H1 (cell line): ENCODE measurements at regions not wholly inside any gene's neighbourhood (a gene's known extent, or its start where the extent isn't known, plus 50 kb on each side); places are given as distances from the start of the nearest gene placed in this dataset.

Experiments used
- CTCF ChIA-PET: fragments of 300-600 bp; sonication (Branson Sonifier 250); formaldehyde crosslinking; loops from one replicate; lab custom pipeline; 2021; ENCODE audit not compliant: partially characterized antibody; lab: Charles Lee
- POLR2A ChIA-PET: fragments of 300-600 bp; sonication (Branson Sonifier 250); formaldehyde crosslinking; loops from one replicate; lab custom pipeline; 2021; ENCODE audit warnings: inconsistent platforms; ENCODE audit not compliant: partially characterized antibody; lab: Charles Lee
- DNase-seq, 2 experiments: peaks; one replicate each; pipeline versions ENCODE4 v3.0.0 to v3.0.0-alpha.2; 2010 to 2022; ENCODE audit warnings: low spot score in 2 of 2, low read depth in 1 of 2, mixed read lengths in 1 of 2
- FAIRE-seq: peaks from 2 replicates; lab custom pipeline; 2011; peaks lifted over from hg19 to GRCh38; lab: Jason Lieb, UNC
- H2AFZ ChIP-seq: 2 replicates; pipeline ENCODE4 v1.8.1; 2012; ENCODE audit warnings: low read length, inconsistent platforms
- H2AK5ac ChIP-seq: 2 replicates; pipeline ENCODE4 v1.6.1; 2013; ENCODE audit warnings: low read depth, low read length
- H2BK120ac ChIP-seq: replicated peaks from 2 replicates; pipeline ENCODE3; 2013; ENCODE audit warnings: low read depth, low read length, inconsistent platforms
- H2BK12ac ChIP-seq: 2 replicates; pipeline ENCODE4 v1.6.1; 2013; ENCODE audit warnings: low read depth, low read length
- H2BK15ac ChIP-seq: 2 replicates; pipeline ENCODE4 v1.6.1; 2013; ENCODE audit warnings: low read length
- H2BK20ac ChIP-seq: 2 replicates; pipeline ENCODE4 v1.6.1; 2013; ENCODE audit warnings: low read length
- H2BK5ac ChIP-seq: 2 replicates; pipeline ENCODE4 v1.6.1; 2013; ENCODE audit warnings: low read depth, low read length
- H3K14ac ChIP-seq: 2 replicates; pipeline ENCODE4 v1.6.1; 2013; ENCODE audit warnings: inconsistent platforms; ENCODE audit not compliant: insufficient read length
- H3K18ac ChIP-seq: 2 replicates; pipeline ENCODE4 v1.6.1; 2013; ENCODE audit warnings: low read length; ENCODE audit errors: extremely low read depth
- H3K23ac ChIP-seq: 2 replicates; pipeline ENCODE4 v1.6.1; 2013; ENCODE audit warnings: inconsistent platforms; ENCODE audit not compliant: insufficient read length
- H3K23me2 ChIP-seq: 2 replicates; pipeline ENCODE4 v1.6.1; 2013; ENCODE audit warnings: low read depth, low read length
- H3K27ac ChIP-seq: 2 replicates; pipeline ENCODE4 v1.6.1; 2011; ENCODE audit warnings: low read depth, low read length, inconsistent platforms
- H3K27me3 ChIP-seq, 4 experiments: replicated peaks in 1 of 4; 1 replicate in 1 of 4; 2 replicates in 3 of 4; pipeline versions ENCODE4 v1.6.1 to v1.8.1; 2011 to 2013; ENCODE audit warnings: low read length in 3 of 4, mild to moderate bottlenecking in 3 of 4, inconsistent platforms in 2 of 4, mixed read lengths in 2 of 4, moderate library complexity in 1 of 4; ENCODE audit not compliant: control insufficient read depth in 3 of 4, insufficient read depth in 3 of 4; ENCODE audit errors: extremely low read depth in 1 of 4
- H3K36me3 ChIP-seq, 4 experiments: 2 replicates each; pipeline versions ENCODE4 v1.6.1 to v1.8.1; 2011 to 2013; ENCODE audit warnings: mild to moderate bottlenecking in 4 of 4, low read length in 3 of 4, moderate library complexity in 2 of 4, control low read depth in 1 of 4, inconsistent platforms in 1 of 4; ENCODE audit not compliant: insufficient read depth in 4 of 4, control insufficient read depth in 2 of 4
- H3K4ac ChIP-seq: replicated peaks from 2 replicates; pipeline ENCODE3; 2013; ENCODE audit warnings: low read length, low read depth, mixed read lengths, inconsistent platforms; ENCODE audit not compliant: insufficient read length
- H3K4me1 ChIP-seq, 4 experiments: replicated peaks in 1 of 4; 1 replicate in 1 of 4; 2 replicates in 3 of 4; pipeline versions ENCODE4 v1.6.1 to v1.8.1; 2011 to 2013; ENCODE audit warnings: low read length in 3 of 4, inconsistent platforms in 2 of 4, mixed read lengths in 1 of 4; ENCODE audit not compliant: insufficient read depth in 4 of 4, control insufficient read depth in 3 of 4
- H3K4me2 ChIP-seq, 2 experiments: 2 replicates each; pipeline versions ENCODE4 v1.6.1 to v1.8.1; 2011 to 2013; ENCODE audit warnings: low read depth in 2 of 2, low read length in 2 of 2, control low read depth in 1 of 2, inconsistent platforms in 1 of 2, mild to moderate bottlenecking in 1 of 2; ENCODE audit not compliant: insufficient read depth in 1 of 2
- H3K4me3 ChIP-seq, 4 experiments: fragments of 200-600, 300-600 bp in 1 of 4; sonication (generic), shearing (Covaris generic), sonication (Bioruptor Twin) in 1 of 4; 2 replicates each; pipeline versions ENCODE4 v1.5.1 to v1.8.1; 2011 to 2016; ENCODE audit warnings: low read length in 4 of 4, low read depth in 3 of 4, control low read depth in 2 of 4, inconsistent platforms in 2 of 4, mild to moderate bottlenecking in 2 of 4, mixed read lengths in 1 of 4, moderate library complexity in 1 of 4; ENCODE audit not compliant: insufficient read depth in 2 of 4; ENCODE audit errors: extremely low read depth in 1 of 4
- H3K56ac ChIP-seq: replicated peaks from 2 replicates; pipeline ENCODE3; 2013; ENCODE audit warnings: low read depth, mild to moderate bottlenecking, mixed read lengths, low read length, inconsistent platforms; ENCODE audit not compliant: insufficient read length
- H3K79me1 ChIP-seq: 2 replicates; pipeline ENCODE4 v1.6.1; 2013; ENCODE audit warnings: low read depth, low read length, control low read depth
- H3K79me2 ChIP-seq, 2 experiments: 2 replicates each; pipeline versions ENCODE4 v1.6.1 to v1.8.1; 2012 to 2013; ENCODE audit warnings: low read length in 2 of 2, mild to moderate bottlenecking in 2 of 2, inconsistent platforms in 1 of 2; ENCODE audit not compliant: insufficient read depth in 2 of 2, control insufficient read depth in 1 of 2
- H3K9ac ChIP-seq, 4 experiments: replicated peaks in 1 of 4; 1 replicate in 1 of 4; 2 replicates in 3 of 4; pipeline versions ENCODE4 v1.6.1 to v1.8.1; 2011 to 2013; ENCODE audit warnings: low read depth in 3 of 4, low read length in 3 of 4, control low read depth in 2 of 4, mild to moderate bottlenecking in 2 of 4, moderate library complexity in 2 of 4, inconsistent platforms in 1 of 4; ENCODE audit errors: extremely low read depth in 1 of 4
- H3K9me3 ChIP-seq, 2 experiments: 2 replicates each; pipeline versions ENCODE4 v1.6.1 to v1.8.1; 2012 to 2013; ENCODE audit warnings: mild to moderate bottlenecking in 2 of 2, moderate library complexity in 2 of 2, control low read depth in 1 of 2, inconsistent platforms in 1 of 2, low read depth in 1 of 2, low read length in 1 of 2, mixed read lengths in 1 of 2; ENCODE audit not compliant: insufficient read depth in 2 of 2
- H4K20me1 ChIP-seq, 2 experiments: replicated peaks in 1 of 2; 2 replicates each; pipeline versions ENCODE3 to v1.8.1; 2011 to 2013; ENCODE audit warnings: inconsistent platforms in 2 of 2, low read length in 2 of 2, mild to moderate bottlenecking in 1 of 2; ENCODE audit not compliant: insufficient read depth in 2 of 2, control insufficient read depth in 1 of 2
- H4K5ac ChIP-seq: 2 replicates; pipeline ENCODE4 v1.6.1; 2013; ENCODE audit warnings: low read length, low read depth, mixed read lengths, inconsistent platforms; ENCODE audit not compliant: insufficient read length
- H4K8ac ChIP-seq: 2 replicates; pipeline ENCODE4 v1.8.0; 2013; ENCODE audit warnings: mild to moderate bottlenecking, moderate library complexity, low read length, inconsistent platforms; ENCODE audit not compliant: insufficient read depth; ENCODE audit errors: extremely low read depth
- H4K91ac ChIP-seq: replicated peaks from 2 replicates; pipeline ENCODE3; 2013; ENCODE audit warnings: low read length, mixed read lengths, inconsistent platforms; ENCODE audit not compliant: insufficient read length
- MAX ChIP-seq: IDR thresholded peaks from 2 replicates; pipeline ENCODE4 v1.6.1; 2012; ENCODE audit warnings: inconsistent platforms
- TAF7 ChIP-seq: optimal IDR thresholded peaks from 2 replicates; pipeline ENCODE3; 2011; ENCODE audit warnings: low read depth, mild to moderate bottlenecking, inconsistent platforms, low read length, moderate library complexity, borderline replicate concordance
- WGBS, 2 experiments: shearing (Covaris generic) in 1 of 2; methylation state at CpG; one replicate each; pipeline versions ENCODE4 v1.1.6 to v1.1.7; 2013 to 2015; ENCODE audit warnings: low lambda C conversion rate in 2 of 2, mixed read lengths in 2 of 2, inconsistent platforms in 1 of 2, low coverage in 1 of 2, missing lambda C conversion rate in 1 of 2; ENCODE audit not compliant: insufficient replicate concordance in 2 of 2, insufficient coverage in 1 of 2, insufficient read length in 1 of 2; ENCODE audit errors: extremely low coverage in 1 of 2, missing lambda C conversion rate in 1 of 2; 5-methylcytosine and 5-hydroxymethylcytosine counted together

DNA sequence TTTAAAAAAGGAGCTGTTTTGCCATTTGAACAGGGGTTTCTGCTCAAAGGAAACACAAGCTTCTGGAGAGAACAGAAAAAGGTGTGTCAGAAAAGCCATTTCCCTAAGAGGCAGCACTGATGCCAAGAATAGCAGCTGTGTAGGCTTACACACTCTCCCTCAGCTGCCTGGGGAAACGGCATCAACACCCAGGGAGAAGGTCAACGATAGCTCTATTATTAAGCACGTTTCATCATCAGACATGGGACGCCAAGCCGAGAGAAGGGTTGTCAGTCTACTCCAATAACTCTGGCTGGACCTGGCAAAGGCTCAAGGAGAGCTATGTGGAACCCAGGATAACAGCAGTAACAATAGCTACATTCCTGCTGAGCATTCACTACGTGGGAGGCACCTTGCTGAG, 314.2 kb downstream of the CDK5RAP2 start:
- Histone ChIP-seq H2AK5ac (no peak overlapping the region), H4K5ac (no peak overlapping the region), H3K79me1 (no peaks in the 10 kb centered on the region), H3K27ac (no peak overlapping the region), H3K4me2 (no peak overlapping the region), H4K91ac (no peak overlapping the region), H3K9me3 (no peaks in the 10 kb centered on the region), H4K8ac (no peak overlapping the region), H3K4me3 (no peak overlapping the region), H3K23me2 (no peaks in the 10 kb centered on the region; the same call in 1 of the 2 replicates), H3K56ac (no peak overlapping the region), H3K4ac (no peak overlapping the region), H3K79me2 (no peaks in the 10 kb centered on the region), H2BK5ac (no peak overlapping the region), H2AFZ (no peak overlapping the region), H3K9ac (no peak overlapping the region), H2BK15ac (no peak overlapping the region), H3K14ac (no peak overlapping the region), H2BK20ac (no peak overlapping the region), H2BK120ac (no peak overlapping the region), H4K20me1 (no peaks in the 10 kb centered on the region), H3K27me3 (no peaks in the 10 kb centered on the region), H2BK12ac (no peak overlapping the region), H3K4me1 (peaks cover 0 to 2% (median 0%) of the 10 kb centered on the region in 4 experiments; a peak in 1 of 7 replicates), H3K23ac (no peak overlapping the region), H3K36me3 (no peaks in the 10 kb centered on the region), H3K18ac (no peak overlapping the region)
- no peak for TF ChIP-seq MAX
- no peak for TF ChIP-seq TAF7
- DNase-seq (no peak), FAIRE-seq (no peak)
- POLR2A ChIA-PET = no interaction called here
- WGBS, 2 experiments = 87% methylated on average over 6 of the region's 6 CpGs; no CpG with 5 or more reads in 1 of the 2 experiments
- CTCF ChIA-PET = interaction anchor here (0.6 to 1.6 kb wide), 5 partner anchors 10 to 110 kb away, joined by 3 to 4 read pairs (median 3); no protein-coding TSS in a partner anchor
